Astrocyte of the spinal cord (primary cell): ENCODE measurements at regions not wholly inside any gene's neighbourhood (a gene's known extent, or its start where the extent isn't known, plus 50 kb on each side); places are given as distances from the start of the nearest gene placed in this dataset.
"Not testable (repeated sequence)": the region's sequence is repeated elsewhere in the genome, so short reads cannot be mapped to it uniquely, and the experiment has no call there.

Experiments used
- DNase-seq: peaks from one replicate; pipeline ENCODE4 v3.0.0; 2011; ENCODE audit warnings: low read depth, low spot score
- H3K4me3 ChIP-seq: 2 replicates; pipeline ENCODE4 v1.5.1; 2011; ENCODE audit warnings: low read depth, mild to moderate bottlenecking, low read length, moderate library complexity
- CTCF ChIP-seq: IDR thresholded peaks from 2 replicates; pipeline ENCODE4 v1.5.1; 2012; ENCODE audit warnings: low read depth, mild to moderate bottlenecking, low read length, inconsistent platforms
- in situ Hi-C: cut with HindIII; loops from 2 replicates; pipeline ENCODE4 v1.10.0; 2017; ENCODE audit warnings: low sequenced_read_pairs

- TF ChIP-seq CTCF = no peak
- no peak for DNase-seq
- no peak overlapping the region for H3K4me3 ChIP-seq
- in situ Hi-C loops = no loop called here
Observed at GRCh38 chr3:190188197-190188596, 67.5 kb upstream of the P3H2 start.

DNA sequence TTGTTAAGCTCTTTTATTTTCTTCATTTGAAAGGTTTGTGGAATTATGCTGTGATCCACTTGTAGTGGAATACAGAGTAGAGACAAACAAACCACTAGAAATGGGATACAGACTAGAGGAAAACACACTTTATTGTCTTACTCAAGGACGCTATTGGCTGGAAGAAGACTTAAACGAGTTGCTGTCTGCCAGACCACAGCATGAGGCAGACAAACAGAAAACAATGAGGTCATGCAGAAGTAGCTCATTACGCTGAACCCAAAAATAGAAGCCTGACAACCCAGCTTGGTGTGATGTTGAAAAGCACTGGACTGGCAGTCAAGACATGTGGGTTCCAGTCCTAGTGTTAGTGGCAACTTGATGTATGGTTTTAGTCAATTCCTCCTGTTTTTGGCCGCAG is 62.4 kb upstream of the P3H2 start:
- DNase-seq = peak; percentile 96
- H3K4me3 ChIP-seq = no peak overlapping the region
- no peak for TF ChIP-seq CTCF
- in situ Hi-C loops = no loop called here

- no peak for TF ChIP-seq CTCF
- H3K4me3 ChIP-seq = no peak overlapping the region
- in situ Hi-C loops = no loop called here
- DNase-seq = peak; percentile 67
Observed at GRCh38 chr3:190182418-190183043, 61.8 kb upstream of the P3H2 start.

GRCh38 chr3:190180268-190180667 is 59.6 kb upstream of the P3H2 start:
- in situ Hi-C loops = no loop called here
- DNase-seq = no peak
- TF ChIP-seq CTCF = no peak
- no peak overlapping the region for H3K4me3 ChIP-seq

DNA sequence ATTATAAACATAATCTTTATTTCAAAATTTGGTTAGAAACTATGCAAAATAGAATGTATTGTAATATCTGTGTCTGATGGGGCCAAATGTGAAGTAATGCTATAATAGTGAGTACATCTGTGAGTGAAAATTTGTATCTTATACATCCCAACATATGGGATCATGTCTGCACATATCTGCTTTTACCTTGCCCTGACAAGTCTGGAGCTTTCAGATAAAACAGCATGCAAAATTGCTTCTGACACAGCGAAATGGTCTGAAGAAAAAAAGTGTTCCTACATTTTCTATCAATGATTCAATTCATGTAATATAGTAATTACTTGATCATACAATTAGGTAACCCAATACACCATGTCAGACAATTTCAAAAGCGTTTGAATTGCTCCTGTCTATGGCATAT is 58.1 kb upstream of the P3H2 start:
- H3K4me3 ChIP-seq = no peak overlapping the region
- no peak for DNase-seq
- in situ Hi-C loops = no loop called here
- no peak for TF ChIP-seq CTCF

- DNase-seq, H3K4me3 ChIP-seq, in situ Hi-C loops: not testable (repeated sequence)
Observed at GRCh38 chr3:190176933-190177525, 56.3 kb upstream of the P3H2 start.

- H3K4me3 ChIP-seq, in situ Hi-C loops, DNase-seq: not testable (repeated sequence)
Observed at GRCh38 chr3:190176106-190176505, 55.4 kb upstream of the P3H2 start.
